GM12878 (cell line): ENCODE measurements at regions not wholly inside any gene's neighbourhood (a gene's known extent, or its start where the extent isn't known, plus 50 kb on each side); places are given as distances from the start of the nearest gene placed in this dataset.

ENCODE experiments used
- NR2C1 ChIP-seq: fragments of 450-650 bp; IDR thresholded peaks from 2 replicates; pipeline ENCODE4 v1.6.1; 2017; ENCODE audit warnings: antibody characterized with exemption, mild to moderate bottlenecking, moderate library complexity
- POLR2AphosphoS5 ChIP-seq: IDR thresholded peaks from 2 replicates; pipeline ENCODE4 v1.6.1; 2011; ENCODE audit warnings: mild to moderate bottlenecking, low read length, inconsistent platforms
- TAF1 ChIP-seq: IDR thresholded peaks from 2 replicates; pipeline ENCODE4 v1.6.1; 2011; ENCODE audit warnings: mild to moderate bottlenecking, low read depth, low read length, borderline replicate concordance

DNA sequence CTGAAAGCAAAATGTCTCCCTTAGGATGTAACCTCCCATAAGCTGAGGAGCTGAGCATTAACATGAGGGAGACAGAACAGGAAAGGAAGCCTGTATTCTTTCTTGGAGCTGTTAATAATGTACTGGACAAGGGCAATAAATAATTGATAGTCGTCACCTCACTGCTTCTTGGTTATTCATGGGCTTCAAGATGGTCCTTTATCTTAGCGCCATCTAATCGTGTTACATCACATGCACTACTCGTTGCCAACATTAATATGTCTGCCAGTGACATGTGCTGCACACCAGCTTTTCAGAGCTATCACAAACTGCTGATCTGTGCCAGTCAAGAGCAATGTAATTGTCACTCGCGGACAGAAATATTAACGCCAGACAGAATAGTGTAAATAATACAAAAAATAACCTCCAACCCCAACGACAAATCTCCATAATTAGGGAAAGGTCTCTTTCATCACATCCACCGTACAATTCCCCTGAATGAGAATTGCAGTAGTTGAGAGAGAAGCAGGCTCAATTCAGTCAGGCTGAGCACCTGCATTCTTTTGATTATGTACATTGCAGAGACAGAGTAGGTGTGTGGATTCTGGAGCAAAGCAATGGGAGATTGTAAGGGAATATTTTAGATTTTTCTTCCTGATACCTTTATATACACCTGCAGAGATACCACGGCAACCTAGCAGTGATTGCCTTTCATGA lies 267.1 kb downstream of the SPATA31D1 start:
- TF ChIP-seq NR2C1 (no peak), POLR2AphosphoS5 (no peak), TAF1 (no peak)
